GM12878 (cell line): ENCODE measurements at regions not wholly inside any gene's neighbourhood (a gene's known extent, or its start where the extent isn't known, plus 50 kb on each side); places are given as distances from the start of the nearest gene placed in this dataset.

ENCODE experiments used
- BCL11A ChIP-seq: IDR thresholded peaks from 2 replicates; pipeline ENCODE4 v1.6.1; 2011; ENCODE audit warnings: low read depth, low read length
- CREB1 ChIP-seq: IDR thresholded peaks from 2 replicates; pipeline ENCODE4 v1.6.1; 2012; ENCODE audit warnings: low read depth, mild to moderate bottlenecking, inconsistent platforms
- EP300 ChIP-seq, 2 experiments: fragments of 150-350 bp in 1 of 2; IDR thresholded peaks; 2 replicates each; pipeline ENCODE4 v1.6.1; 2011 to 2012; ENCODE audit warnings: low read depth in 2 of 2, low read length in 2 of 2, borderline replicate concordance in 1 of 2, improper control_type of control experiment in 1 of 2, inconsistent platforms in 1 of 2; ENCODE audit not compliant: control insufficient read depth in 1 of 2
- MEF2A ChIP-seq: IDR thresholded peaks from 2 replicates; pipeline ENCODE4 v1.6.1; 2011; ENCODE audit warnings: low read depth, mild to moderate bottlenecking, low read length, moderate library complexity; ENCODE audit not compliant: insufficient read depth
- RAD21 ChIP-seq: IDR thresholded peaks from 2 replicates; pipeline ENCODE4 v1.6.1; 2011; ENCODE audit warnings: mild to moderate bottlenecking, low read depth, low read length, moderate library complexity; ENCODE audit not compliant: insufficient read depth
- SIX5 ChIP-seq: IDR thresholded peaks from 2 replicates; pipeline ENCODE4 v1.6.1; 2011; ENCODE audit warnings: mild to moderate bottlenecking, low read depth, low read length, moderate library complexity; ENCODE audit not compliant: severe bottlenecking
- TBL1XR1 ChIP-seq: IDR thresholded peaks from 2 replicates; pipeline ENCODE4 v1.6.1; 2012; ENCODE audit warnings: low read depth, low read length, improper control_type of control experiment
- YY1 ChIP-seq: IDR thresholded peaks from 2 replicates; pipeline ENCODE4 v1.6.1; 2011; ENCODE audit warnings: low read depth, mild to moderate bottlenecking, low read length
- ZNF217 ChIP-seq: fragments of 450-650 bp; IDR thresholded peaks from 2 replicates; pipeline ENCODE4 v1.6.1; 2017; ENCODE audit warnings: antibody characterized with exemption, mild to moderate bottlenecking
- TF ChIP-seq, protein P1 (sequence below), 3 experiments: IDR thresholded peaks in 2 of 3; conservative IDR thresholded peaks in 1 of 3; 2 replicates each; pipeline ENCODE4 v1.5.1; 2011; ENCODE audit warnings: low read depth in 3 of 3, low read length in 3 of 3, mild to moderate bottlenecking in 3 of 3, control low read depth in 2 of 3, moderate library complexity in 2 of 3, inconsistent platforms in 1 of 3, mixed read lengths in 1 of 3; ENCODE audit not compliant: control insufficient read depth in 2 of 3, insufficient read depth in 1 of 3; ENCODE audit errors: extremely low read depth in 1 of 3
- TF ChIP-seq, protein P2 (sequence below): IDR thresholded peaks from 2 replicates; pipeline ENCODE4 v1.6.1; 2011; ENCODE audit warnings: mild to moderate bottlenecking, low read depth, low read length, moderate library complexity; ENCODE audit not compliant: insufficient replicate concordance
- TF ChIP-seq, protein P3 (sequence below): IDR thresholded peaks from 2 replicates; pipeline ENCODE4 v1.6.1; 2011; ENCODE audit warnings: low read depth, low read length, improper control_type of control experiment, borderline replicate concordance
- TF ChIP-seq, protein P4 (sequence below): IDR thresholded peaks from 2 replicates; pipeline ENCODE4 v1.6.1; 2012; ENCODE audit warnings: mild to moderate bottlenecking, low read depth, low read length

DNA sequence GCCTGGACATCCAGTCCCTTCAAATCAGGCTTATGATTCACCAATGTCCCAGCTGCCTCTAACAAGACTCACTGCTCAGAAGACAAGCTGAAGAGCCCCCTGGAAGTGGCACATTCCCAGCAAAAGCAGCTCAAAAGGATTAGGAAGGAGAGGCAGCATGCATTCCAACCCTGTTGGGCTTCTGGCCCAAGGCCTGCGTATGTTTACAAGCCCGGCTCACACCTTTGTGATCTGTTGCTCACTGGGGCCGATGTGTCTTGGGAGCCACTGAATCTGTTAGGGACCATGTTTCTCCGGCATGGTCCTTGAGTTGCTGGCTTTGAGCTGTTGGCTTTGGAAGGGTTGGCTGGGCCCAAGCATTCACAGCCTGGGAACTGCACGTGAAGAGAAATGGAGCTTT is 81.2 kb upstream of the C1orf174 start:
- no peak for TF ChIP-seq ZNF217
- TF ChIP-seq, protein P1, sequence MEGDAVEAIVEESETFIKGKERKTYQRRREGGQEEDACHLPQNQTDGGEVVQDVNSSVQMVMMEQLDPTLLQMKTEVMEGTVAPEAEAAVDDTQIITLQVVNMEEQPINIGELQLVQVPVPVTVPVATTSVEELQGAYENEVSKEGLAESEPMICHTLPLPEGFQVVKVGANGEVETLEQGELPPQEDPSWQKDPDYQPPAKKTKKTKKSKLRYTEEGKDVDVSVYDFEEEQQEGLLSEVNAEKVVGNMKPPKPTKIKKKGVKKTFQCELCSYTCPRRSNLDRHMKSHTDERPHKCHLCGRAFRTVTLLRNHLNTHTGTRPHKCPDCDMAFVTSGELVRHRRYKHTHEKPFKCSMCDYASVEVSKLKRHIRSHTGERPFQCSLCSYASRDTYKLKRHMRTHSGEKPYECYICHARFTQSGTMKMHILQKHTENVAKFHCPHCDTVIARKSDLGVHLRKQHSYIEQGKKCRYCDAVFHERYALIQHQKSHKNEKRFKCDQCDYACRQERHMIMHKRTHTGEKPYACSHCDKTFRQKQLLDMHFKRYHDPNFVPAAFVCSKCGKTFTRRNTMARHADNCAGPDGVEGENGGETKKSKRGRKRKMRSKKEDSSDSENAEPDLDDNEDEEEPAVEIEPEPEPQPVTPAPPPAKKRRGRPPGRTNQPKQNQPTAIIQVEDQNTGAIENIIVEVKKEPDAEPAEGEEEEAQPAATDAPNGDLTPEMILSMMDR (IDR thresholded peaks at IDR 0.05 in 2 of 3, conservative IDR thresholded peaks at IDR 0.05 in 1 of 3; ENCODE audit: control insufficient read depth in 2 of 3, extremely low read depth in 1 of 3, insufficient read depth in 1 of 3, low read depth in 3 of 3, low read length in 3 of 3), result no peak
- TF ChIP-seq, protein P2, sequence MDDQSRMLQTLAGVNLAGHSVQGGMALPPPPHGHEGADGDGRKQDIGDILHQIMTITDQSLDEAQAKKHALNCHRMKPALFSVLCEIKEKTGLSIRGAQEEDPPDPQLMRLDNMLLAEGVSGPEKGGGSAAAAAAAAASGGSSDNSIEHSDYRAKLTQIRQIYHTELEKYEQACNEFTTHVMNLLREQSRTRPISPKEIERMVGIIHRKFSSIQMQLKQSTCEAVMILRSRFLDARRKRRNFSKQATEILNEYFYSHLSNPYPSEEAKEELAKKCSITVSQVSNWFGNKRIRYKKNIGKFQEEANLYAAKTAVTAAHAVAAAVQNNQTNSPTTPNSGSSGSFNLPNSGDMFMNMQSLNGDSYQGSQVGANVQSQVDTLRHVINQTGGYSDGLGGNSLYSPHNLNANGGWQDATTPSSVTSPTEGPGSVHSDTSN, result no peak
- TF ChIP-seq EP300 (IDR thresholded peaks at IDR 0.05; ENCODE audit: borderline replicate concordance in 1 of 2, control insufficient read depth in 1 of 2, low read depth in 2 of 2, low read length in 2 of 2), result no peak
- no peak for TF ChIP-seq TBL1XR1
- TF ChIP-seq CREB1, result no peak
- TF ChIP-seq, protein P3, sequence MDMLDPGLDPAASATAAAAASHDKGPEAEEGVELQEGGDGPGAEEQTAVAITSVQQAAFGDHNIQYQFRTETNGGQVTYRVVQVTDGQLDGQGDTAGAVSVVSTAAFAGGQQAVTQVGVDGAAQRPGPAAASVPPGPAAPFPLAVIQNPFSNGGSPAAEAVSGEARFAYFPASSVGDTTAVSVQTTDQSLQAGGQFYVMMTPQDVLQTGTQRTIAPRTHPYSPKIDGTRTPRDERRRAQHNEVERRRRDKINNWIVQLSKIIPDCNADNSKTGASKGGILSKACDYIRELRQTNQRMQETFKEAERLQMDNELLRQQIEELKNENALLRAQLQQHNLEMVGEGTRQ, result no peak
- TF ChIP-seq MEF2A, result no peak
- TF ChIP-seq BCL11A, result no peak
- no peak for TF ChIP-seq RAD21
- TF ChIP-seq YY1, result no peak
- no peak for TF ChIP-seq SIX5
- TF ChIP-seq, protein P4, sequence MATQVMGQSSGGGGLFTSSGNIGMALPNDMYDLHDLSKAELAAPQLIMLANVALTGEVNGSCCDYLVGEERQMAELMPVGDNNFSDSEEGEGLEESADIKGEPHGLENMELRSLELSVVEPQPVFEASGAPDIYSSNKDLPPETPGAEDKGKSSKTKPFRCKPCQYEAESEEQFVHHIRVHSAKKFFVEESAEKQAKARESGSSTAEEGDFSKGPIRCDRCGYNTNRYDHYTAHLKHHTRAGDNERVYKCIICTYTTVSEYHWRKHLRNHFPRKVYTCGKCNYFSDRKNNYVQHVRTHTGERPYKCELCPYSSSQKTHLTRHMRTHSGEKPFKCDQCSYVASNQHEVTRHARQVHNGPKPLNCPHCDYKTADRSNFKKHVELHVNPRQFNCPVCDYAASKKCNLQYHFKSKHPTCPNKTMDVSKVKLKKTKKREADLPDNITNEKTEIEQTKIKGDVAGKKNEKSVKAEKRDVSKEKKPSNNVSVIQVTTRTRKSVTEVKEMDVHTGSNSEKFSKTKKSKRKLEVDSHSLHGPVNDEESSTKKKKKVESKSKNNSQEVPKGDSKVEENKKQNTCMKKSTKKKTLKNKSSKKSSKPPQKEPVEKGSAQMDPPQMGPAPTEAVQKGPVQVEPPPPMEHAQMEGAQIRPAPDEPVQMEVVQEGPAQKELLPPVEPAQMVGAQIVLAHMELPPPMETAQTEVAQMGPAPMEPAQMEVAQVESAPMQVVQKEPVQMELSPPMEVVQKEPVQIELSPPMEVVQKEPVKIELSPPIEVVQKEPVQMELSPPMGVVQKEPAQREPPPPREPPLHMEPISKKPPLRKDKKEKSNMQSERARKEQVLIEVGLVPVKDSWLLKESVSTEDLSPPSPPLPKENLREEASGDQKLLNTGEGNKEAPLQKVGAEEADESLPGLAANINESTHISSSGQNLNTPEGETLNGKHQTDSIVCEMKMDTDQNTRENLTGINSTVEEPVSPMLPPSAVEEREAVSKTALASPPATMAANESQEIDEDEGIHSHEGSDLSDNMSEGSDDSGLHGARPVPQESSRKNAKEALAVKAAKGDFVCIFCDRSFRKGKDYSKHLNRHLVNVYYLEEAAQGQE, result no peak
